ENCODE measurements at regions not wholly inside any gene's neighbourhood (a gene's known extent, or its start where the extent isn't known, plus 50 kb on each side); places are given as distances from the start of the nearest gene placed in this dataset.

GRCh38 chr2:16005389-16005788, 65.0 kb downstream of the MYCN start:
- TF ChIP-seq CREB5 (CRISPR knock-in tag; IDR thresholded peaks at IDR 0.05; ENCODE audit: low read depth) (no peak), ARNTL (CRISPR knock-in tag; IDR thresholded peaks at IDR 0.05; ENCODE audit: borderline replicate concordance, low read depth) (no peak), TOX (CRISPR knock-in tag; IDR thresholded peaks at IDR 0.05; ENCODE audit: borderline replicate concordance) (no peak), GLIS3 (CRISPR knock-in tag; IDR thresholded peaks at IDR 0.05) (no peak), SNAI2 (CRISPR knock-in tag; IDR thresholded peaks at IDR 0.05) (no peak), RARB (CRISPR knock-in tag; IDR thresholded peaks at IDR 0.05) (no peak), PPARA (CRISPR knock-in tag; IDR thresholded peaks at IDR 0.05; ENCODE audit: borderline replicate concordance) (no peak), CSDC2 (CRISPR knock-in tag; IDR thresholded peaks at IDR 0.05) (no peak), OSR1 (CRISPR knock-in tag; IDR thresholded peaks at IDR 0.05) (no peak), ZNF8 (CRISPR knock-in tag; IDR thresholded peaks at IDR 0.05) (no peak), ZFP3 (CRISPR knock-in tag; IDR thresholded peaks at IDR 0.05) (no peak), ESRRG (CRISPR knock-in tag; IDR thresholded peaks at IDR 0.05) (no peak), CSRNP3 (CRISPR knock-in tag; IDR thresholded peaks at IDR 0.05) (no peak), ISL1 (CRISPR knock-in tag; IDR thresholded peaks at IDR 0.05) (no peak), ZC3H10 (CRISPR knock-in tag; IDR thresholded peaks at IDR 0.05) (no peak), BACH2 (CRISPR knock-in tag; IDR thresholded peaks at IDR 0.05; ENCODE audit: borderline replicate concordance) (no peak)
- ATAC-seq: no peak

GRCh38 chr2:16003809-16004208, 63.5 kb downstream of the MYCN start:
- no peak for ATAC-seq
- TF ChIP-seq PPARA (CRISPR knock-in tag; IDR thresholded peaks at IDR 0.05; ENCODE audit: borderline replicate concordance): no peak
- TF ChIP-seq SNAI2 (CRISPR knock-in tag; IDR thresholded peaks at IDR 0.05): no peak

- TF ChIP-seq ESRRG (CRISPR knock-in tag; IDR thresholded peaks at IDR 0.05) (no peak), ZNF565 (CRISPR knock-in tag; conservative IDR thresholded peaks at IDR 0.05; ENCODE audit: low read depth) (no peak), ARNTL (CRISPR knock-in tag; IDR thresholded peaks at IDR 0.05; ENCODE audit: borderline replicate concordance, low read depth) (no peak)
- no peak for ATAC-seq
These were observed 62.8 kb downstream of the MYCN start for GRCh38 chr2:16003152-16003551.

GRCh38 chr2:16002575-16002974, 62.2 kb downstream of the MYCN start:
- ATAC-seq: no peak
- no peak for TF ChIP-seq ZC3H10 (CRISPR knock-in tag; IDR thresholded peaks at IDR 0.05)
- TF ChIP-seq ISL1 (CRISPR knock-in tag; IDR thresholded peaks at IDR 0.05): no peak
- no peak for TF ChIP-seq RARB (CRISPR knock-in tag; IDR thresholded peaks at IDR 0.05)
- TF ChIP-seq GLIS3 (CRISPR knock-in tag; IDR thresholded peaks at IDR 0.05): no peak
- no peak for TF ChIP-seq CSRNP3 (CRISPR knock-in tag; IDR thresholded peaks at IDR 0.05)
- TF ChIP-seq CSDC2 (CRISPR knock-in tag; IDR thresholded peaks at IDR 0.05): no peak
- TF ChIP-seq BACH2 (CRISPR knock-in tag; IDR thresholded peaks at IDR 0.05; ENCODE audit: borderline replicate concordance): no peak

- ATAC-seq: no peak
- TF ChIP-seq ZNF8 (CRISPR knock-in tag; IDR thresholded peaks at IDR 0.05) (no peak), ZC3H10 (CRISPR knock-in tag; IDR thresholded peaks at IDR 0.05) (no peak), BACH2 (CRISPR knock-in tag; IDR thresholded peaks at IDR 0.05; ENCODE audit: borderline replicate concordance) (no peak), ESRRG (CRISPR knock-in tag; IDR thresholded peaks at IDR 0.05) (no peak), PPARA (CRISPR knock-in tag; IDR thresholded peaks at IDR 0.05; ENCODE audit: borderline replicate concordance) (no peak), OSR1 (CRISPR knock-in tag; IDR thresholded peaks at IDR 0.05) (no peak), RARB (CRISPR knock-in tag; IDR thresholded peaks at IDR 0.05) (no peak), PATZ1 (CRISPR knock-in tag; IDR thresholded peaks at IDR 0.05; ENCODE audit: borderline replicate concordance) (no peak), ZNF70 (CRISPR knock-in tag; IDR thresholded peaks at IDR 0.05) (no peak), CREB5 (CRISPR knock-in tag; IDR thresholded peaks at IDR 0.05; ENCODE audit: low read depth) (no peak), ARNTL (CRISPR knock-in tag; IDR thresholded peaks at IDR 0.05; ENCODE audit: borderline replicate concordance, low read depth) (no peak), ZNF565 (CRISPR knock-in tag; conservative IDR thresholded peaks at IDR 0.05; ENCODE audit: low read depth) (no peak), TSHZ2 (CRISPR knock-in tag; IDR thresholded peaks at IDR 0.05) (no peak), ZFP30 (CRISPR knock-in tag; IDR thresholded peaks at IDR 0.05) (no peak)
These were observed 61.8 kb downstream of the MYCN start for GRCh38 chr2:16002144-16002543.
